GM12872 (cell line): ENCODE measurements at regions not wholly inside any gene's neighbourhood (a gene's known extent, or its start where the extent isn't known, plus 50 kb on each side); places are given as distances from the start of the nearest gene placed in this dataset.

Experiments
- CTCF ChIP-seq: IDR thresholded peaks from 3 replicates; pipeline ENCODE4 v1.5.1; 2011; ENCODE audit warnings: low read depth, mild to moderate bottlenecking, low read length, moderate library complexity; ENCODE audit not compliant: insufficient read depth

GRCh38 chr9:21657966-21658667 is 144.3 kb upstream of the MTAP start:
- TF ChIP-seq CTCF = no peak

GRCh38 chr9:21660976-21661375 is 141.5 kb upstream of the MTAP start:
- no peak for TF ChIP-seq CTCF

GRCh38 chr9:21661626-21662025 is 140.8 kb upstream of the MTAP start:
- TF ChIP-seq CTCF = no peak

GRCh38 chr9:21668516-21668915 is 133.9 kb upstream of the MTAP start:
- no peak for TF ChIP-seq CTCF

- no peak for TF ChIP-seq CTCF
These were observed 132.7 kb upstream of the MTAP start for GRCh38 chr9:21669701-21670100.

GRCh38 chr9:21670374-21670773 is 132.1 kb upstream of the MTAP start:
- TF ChIP-seq CTCF = no peak

GRCh38 chr9:21672140-21672539 is 130.3 kb upstream of the MTAP start:
- TF ChIP-seq CTCF = no peak

GRCh38 chr9:21672761-21673160 is 129.7 kb upstream of the MTAP start:
- no peak for TF ChIP-seq CTCF
